ENCODE measurements at regions not wholly inside any gene's neighbourhood (a gene's known extent, or its start where the extent isn't known, plus 50 kb on each side); places are given as distances from the start of the nearest gene placed in this dataset.
A peak's percentile ranks its signal among the peaks of the same experiment; 100 is the strongest.

GRCh38 chr6:88251301-88251700 lies 85.2 kb upstream of the CNR1 start:
- no peak for DNase-seq (ENCODE audit: low spot score)

GRCh38 chr6:88248709-88249321 lies 82.7 kb upstream of the CNR1 start:
- FAIRE-seq, result no peak

More at GRCh38 chr6:88251301-88251700, 85.2 kb upstream of the CNR1 start:
- FAIRE-seq, result no peak

GRCh38 chr6:88246654-88247053 lies 80.5 kb upstream of the CNR1 start:
- DNase-seq (ENCODE audit: low spot score) (no peak), FAIRE-seq (no peak)

More at GRCh38 chr6:88248709-88249321, 82.7 kb upstream of the CNR1 start:
- no peak for DNase-seq (ENCODE audit: low spot score)

- FAIRE-seq, result no peak
- no peak for DNase-seq (ENCODE audit: low spot score)
These were observed 78.6 kb upstream of the CNR1 start for GRCh38 chr6:88244721-88245120.

GRCh38 chr6:88238901-88239300 lies 72.8 kb upstream of the CNR1 start:
- DNase-seq (ENCODE audit: low spot score) (no peak), FAIRE-seq (no peak)

GRCh38 chr6:88238065-88238464 lies 71.9 kb upstream of the CNR1 start:
- FAIRE-seq, result no peak

GRCh38 chr6:88236612-88237360 lies 70.6 kb upstream of the CNR1 start:
- DNase-seq (ENCODE audit: low spot score) (no peak), FAIRE-seq (no peak)

More at GRCh38 chr6:88238065-88238464, 71.9 kb upstream of the CNR1 start:
- no peak for DNase-seq (ENCODE audit: low spot score)

- DNase-seq (ENCODE audit: low spot score), result no peak
- no peak for FAIRE-seq
These were observed 66.6 kb upstream of the CNR1 start for GRCh38 chr6:88232753-88233152.

GRCh38 chr6:88223298-88223697 lies 57.2 kb upstream of the CNR1 start:
- FAIRE-seq (no peak), DNase-seq (ENCODE audit: low spot score) (no peak)

GRCh38 chr6:88220493-88220892 lies 54.3 kb upstream of the CNR1 start:
- peak; percentile 3 for DNase-seq (ENCODE audit: low spot score)
- FAIRE-seq, result no peak

GRCh38 chr6:88216182-88216581 lies 50.0 kb upstream of the CNR1 start:
- FAIRE-seq (no peak), DNase-seq (ENCODE audit: low spot score) (no peak)

Measured in urothelium cell line (cell line).